HEK293 (cell line): ENCODE measurements at regions not wholly inside any gene's neighbourhood (a gene's known extent, or its start where the extent isn't known, plus 50 kb on each side); places are given as distances from the start of the nearest gene placed in this dataset.

Source experiments
- CTCF ChIA-PET: fragments of 350-600 bp; formaldehyde crosslinking; extraction: SDS; loops from one replicate; lab custom pipeline; 2021; ENCODE audit warnings: antibody characterized with exemption; lab: Yijun Ruan, JAX
- POLR2A ChIA-PET: fragments of 300-600 bp; formaldehyde crosslinking; extraction: SDS; loops from one replicate; lab custom pipeline; 2020; ENCODE audit warnings: antibody characterized with exemption, inconsistent platforms; lab: Yijun Ruan, JAX
- H3K27ac ChIP-seq: fragments of 200-500 bp; sonication (Bioruptor generic); 2 replicates; pipeline ENCODE4 v1.5.1; 2014; ENCODE audit warnings: low read depth, low read length, control low read depth, inconsistent platforms; ENCODE audit errors: extremely low read depth
- H3K36me3 ChIP-seq, 2 experiments: fragments of 200-500 bp in 1 of 2; sonication (Bioruptor generic) in 1 of 2; 1 replicate in 1 of 2; 2 replicates in 1 of 2; pipeline ENCODE4 v1.5.1; 2014 to 2017; ENCODE audit warnings: inconsistent platforms in 2 of 2, low read length in 2 of 2; ENCODE audit not compliant: control insufficient read depth in 2 of 2, insufficient read depth in 1 of 2
- H3K4me1 ChIP-seq: fragments of 200-500 bp; sonication (Bioruptor generic); 2 replicates; pipeline ENCODE4 v1.5.1; 2014; ENCODE audit warnings: mild to moderate bottlenecking, low read length, inconsistent platforms; ENCODE audit not compliant: control insufficient read depth, insufficient read depth
- H3K4me3 ChIP-seq: 2 replicates; pipeline ENCODE4 v1.5.1; 2011; ENCODE audit warnings: low read depth, mild to moderate bottlenecking, control low read depth, low read length, moderate library complexity
- H3K9me3 ChIP-seq: fragments of 200-500 bp; sonication (Bioruptor generic); 2 replicates; pipeline ENCODE4 v1.5.1; 2014; ENCODE audit warnings: low read depth, low read length, inconsistent platforms; ENCODE audit not compliant: control insufficient read depth, insufficient read depth
- KLF1 ChIP-seq: fragments of 450-650 bp; formaldehyde crosslinking; IDR thresholded peaks from 2 replicates; pipeline ENCODE4 v1.5.1; 2016; ENCODE audit warnings: missing biosample characterization, missing genetic modification characterization
- MYNN ChIP-seq: fragments of 450-650 bp; formaldehyde crosslinking; IDR thresholded peaks from 2 replicates; pipeline ENCODE4 v1.5.1; 2016; ENCODE audit warnings: missing biosample characterization, missing genetic modification characterization, borderline replicate concordance
- RBAK ChIP-seq: fragments of 450-650 bp; formaldehyde crosslinking; IDR thresholded peaks from 2 replicates; pipeline ENCODE4 v1.5.1; 2016; ENCODE audit warnings: missing biosample characterization, missing genetic modification characterization
- SCRT2 ChIP-seq: fragments of 450-650 bp; formaldehyde crosslinking; IDR thresholded peaks from 2 replicates; pipeline ENCODE4 v1.5.1; 2016; ENCODE audit warnings: missing biosample characterization, missing genetic modification characterization
- SP3 ChIP-seq: fragments of 450-650 bp; formaldehyde crosslinking; IDR thresholded peaks from 2 replicates; pipeline ENCODE4 v1.5.1; 2016; ENCODE audit warnings: missing biosample characterization, missing genetic modification characterization
- WT1 ChIP-seq: fragments of 450-650 bp; formaldehyde crosslinking; IDR thresholded peaks from 2 replicates; pipeline ENCODE4 v1.5.1; 2016; ENCODE audit warnings: missing biosample characterization, missing genetic modification characterization
- ZBTB20 ChIP-seq: fragments of 450-650 bp; formaldehyde crosslinking; IDR thresholded peaks from 2 replicates; pipeline ENCODE4 v1.5.1; 2016; ENCODE audit warnings: missing biosample characterization, missing genetic modification characterization
- ZNF140 ChIP-seq: fragments of 450-650 bp; formaldehyde crosslinking; IDR thresholded peaks from 2 replicates; pipeline ENCODE4 v1.5.1; 2016; ENCODE audit warnings: missing biosample characterization, missing genetic modification characterization
- ZNF157 ChIP-seq: fragments of 450-650 bp; formaldehyde crosslinking; IDR thresholded peaks from 2 replicates; pipeline ENCODE4 v1.5.1; 2016; ENCODE audit warnings: missing biosample characterization, missing genetic modification characterization
- ZNF174 ChIP-seq: fragments of 450-650 bp; formaldehyde crosslinking; IDR thresholded peaks from 2 replicates; pipeline ENCODE4 v1.5.0; 2017; ENCODE audit warnings: missing biosample characterization, mild to moderate bottlenecking, missing genetic modification characterization
- ZNF202 ChIP-seq: fragments of 450-650 bp; formaldehyde crosslinking; IDR thresholded peaks from 2 replicates; pipeline ENCODE4 v1.5.1; 2016; ENCODE audit warnings: missing biosample characterization, missing genetic modification characterization, borderline replicate concordance
- ZNF239 ChIP-seq: fragments of 450-650 bp; formaldehyde crosslinking; IDR thresholded peaks from 2 replicates; pipeline ENCODE4 v1.5.1; 2016; ENCODE audit warnings: missing biosample characterization, missing genetic modification characterization
- ZNF274 ChIP-seq, 2 experiments: fragments of 200-500 bp in 1 of 2; fragments of 450-650 bp in 1 of 2; sonication (Bioruptor generic) in 1 of 2; formaldehyde crosslinking in 1 of 2; IDR thresholded peaks; 2 replicates each; pipeline versions ENCODE4 v1.5.1 to v1.6.1; 2014 to 2016; ENCODE audit warnings: borderline replicate concordance in 1 of 2, inconsistent platforms in 1 of 2, low read length in 1 of 2, missing biosample characterization in 1 of 2, missing genetic modification characterization in 1 of 2
- ZNF335 ChIP-seq: fragments of 450-650 bp; formaldehyde crosslinking; conservative IDR thresholded peaks from 2 replicates; pipeline ENCODE4 v1.5.1; 2016; ENCODE audit warnings: missing biosample characterization, missing genetic modification characterization
- ZNF501 ChIP-seq: fragments of 450-650 bp; formaldehyde crosslinking; IDR thresholded peaks from 2 replicates; pipeline ENCODE4 v1.5.1; 2016; ENCODE audit warnings: missing biosample characterization, missing genetic modification characterization
- ZNF548 ChIP-seq: fragments of 450-650 bp; formaldehyde crosslinking; IDR thresholded peaks from 2 replicates; pipeline ENCODE4 v1.5.1; 2016; ENCODE audit warnings: missing biosample characterization, missing genetic modification characterization
- ZNF571 ChIP-seq: fragments of 450-650 bp; formaldehyde crosslinking; IDR thresholded peaks from 2 replicates; pipeline ENCODE4 v1.5.0; 2017; ENCODE audit warnings: missing biosample characterization, missing genetic modification characterization
- ZNF701 ChIP-seq: fragments of 450-650 bp; formaldehyde crosslinking; IDR thresholded peaks from 2 replicates; pipeline ENCODE4 v1.5.1; 2016; ENCODE audit warnings: missing biosample characterization, missing genetic modification characterization
- ZNF76 ChIP-seq: fragments of 450-650 bp; formaldehyde crosslinking; IDR thresholded peaks from 2 replicates; pipeline ENCODE4; 2016; ENCODE audit warnings: low read depth, missing biosample characterization, missing genetic modification characterization, borderline replicate concordance
- ZNF768 ChIP-seq: fragments of 450-650 bp; formaldehyde crosslinking; IDR thresholded peaks from 2 replicates; pipeline ENCODE4 v1.5.1; 2018; ENCODE audit warnings: missing biosample characterization, mild to moderate bottlenecking, missing genetic modification characterization
- ZXDB ChIP-seq: fragments of 450-650 bp; formaldehyde crosslinking; IDR thresholded peaks from 2 replicates; pipeline ENCODE4 v1.5.1; 2016; ENCODE audit warnings: missing biosample characterization, missing genetic modification characterization
- TF ChIP-seq, protein P1 (sequence below): fragments of 450-650 bp; formaldehyde crosslinking; IDR thresholded peaks from 2 replicates; pipeline ENCODE4 v1.5.1; 2016; ENCODE audit warnings: missing biosample characterization, missing genetic modification characterization
- TF ChIP-seq, protein P2 (sequence below): fragments of 450-650 bp; formaldehyde crosslinking; IDR thresholded peaks from 2 replicates; pipeline ENCODE4 v1.5.1; 2016; ENCODE audit warnings: missing biosample characterization, missing genetic modification characterization
- TF ChIP-seq, protein P3 (sequence below): fragments of 450-650 bp; formaldehyde crosslinking; IDR thresholded peaks from 2 replicates; pipeline ENCODE4 v1.5.1; 2016; ENCODE audit warnings: missing biosample characterization, missing genetic modification characterization
- TF ChIP-seq, protein P4 (sequence below): fragments of 450-650 bp; formaldehyde crosslinking; IDR thresholded peaks from 2 replicates; pipeline ENCODE4 v1.5.1; 2017; ENCODE audit warnings: missing biosample characterization, missing genetic modification characterization

DNA sequence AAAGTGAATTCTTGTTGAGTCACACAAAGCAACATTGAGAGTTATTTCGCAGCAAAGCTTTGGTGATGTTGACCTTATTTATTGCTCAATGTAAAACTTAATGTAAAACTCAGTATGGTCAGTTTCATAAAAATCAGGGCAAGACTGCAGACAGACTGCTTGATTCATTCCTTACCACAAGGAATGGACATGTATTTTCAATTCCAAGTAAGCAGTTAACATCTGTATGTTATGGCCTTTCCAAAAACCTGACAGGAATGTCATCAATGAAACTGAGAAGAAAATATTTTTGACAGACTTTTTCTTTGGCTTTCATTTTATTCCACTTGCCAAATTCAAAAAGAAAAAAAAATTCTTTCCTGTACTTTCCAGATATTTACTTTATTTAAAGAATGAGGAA lies 488.3 kb downstream of the ANKRD50 start (continued):
- TF ChIP-seq, protein P1, sequence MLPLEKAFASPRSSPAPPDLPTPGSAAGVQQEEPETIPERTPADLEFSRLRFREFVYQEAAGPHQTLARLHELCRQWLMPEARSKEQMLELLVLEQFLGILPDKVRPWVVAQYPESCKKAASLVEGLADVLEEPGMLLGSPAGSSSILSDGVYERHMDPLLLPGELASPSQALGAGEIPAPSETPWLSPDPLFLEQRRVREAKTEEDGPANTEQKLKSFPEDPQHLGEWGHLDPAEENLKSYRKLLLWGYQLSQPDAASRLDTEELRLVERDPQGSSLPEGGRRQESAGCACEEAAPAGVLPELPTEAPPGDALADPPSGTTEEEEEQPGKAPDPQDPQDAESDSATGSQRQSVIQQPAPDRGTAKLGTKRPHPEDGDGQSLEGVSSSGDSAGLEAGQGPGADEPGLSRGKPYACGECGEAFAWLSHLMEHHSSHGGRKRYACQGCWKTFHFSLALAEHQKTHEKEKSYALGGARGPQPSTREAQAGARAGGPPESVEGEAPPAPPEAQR, result no peak
- TF ChIP-seq ZXDB (no peak), ZNF548 (no peak), ZNF274 (IDR thresholded peaks at IDR 0.05; ENCODE audit: low read length) (no peak), ZNF274 (tag by site-specific recombination; IDR thresholded peaks at IDR 0.05; ENCODE audit: borderline replicate concordance) (no peak), SP3 (tag by site-specific recombination) (no peak)

DNA sequence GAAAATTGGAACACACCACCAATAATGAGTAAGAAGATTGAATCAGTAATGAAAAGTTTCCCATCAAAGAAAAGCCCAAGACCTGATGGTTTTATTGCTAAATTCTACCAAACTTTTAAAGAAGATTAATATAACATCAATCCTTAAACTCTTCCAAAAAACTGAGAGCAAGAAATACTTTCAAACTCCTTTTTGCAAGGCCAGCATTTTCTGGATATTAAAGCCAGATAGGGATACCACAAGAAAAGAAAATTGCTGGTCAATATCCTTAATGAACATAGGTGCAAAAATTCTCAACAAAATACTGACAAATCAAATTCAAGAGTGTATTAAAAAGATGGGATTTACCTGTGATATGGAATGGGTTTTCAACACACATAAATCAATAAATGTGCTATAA lies 484.6 kb downstream of the ANKRD50 start:
- Histone ChIP-seq H3K4me3 (no peak overlapping the region), H3K27ac (no peak overlapping the region), H3K4me1 (no peaks in the 10 kb centered on the region), H3K9me3 (no peaks in the 10 kb centered on the region), H3K36me3 (no peaks in the 10 kb centered on the region)
- ChIA-PET CTCF (no interaction called here), POLR2A (no interaction called here)
- TF ChIP-seq ZNF76 (no peak), RBAK (tag by site-specific recombination) (no peak), KLF1 (tag by site-specific recombination) (no peak), ZNF501 (tag by site-specific recombination) (no peak), ZBTB20 (tag by site-specific recombination) (no peak), ZNF140 (tag by site-specific recombination) (no peak), ZNF202 (tag by site-specific recombination) (no peak), SCRT2 (no peak), ZNF571 (tag by site-specific recombination) (no peak), WT1 (no peak), ZNF239 (tag by site-specific recombination) (no peak), ZNF174 (no peak)
- TF ChIP-seq, protein P2, sequence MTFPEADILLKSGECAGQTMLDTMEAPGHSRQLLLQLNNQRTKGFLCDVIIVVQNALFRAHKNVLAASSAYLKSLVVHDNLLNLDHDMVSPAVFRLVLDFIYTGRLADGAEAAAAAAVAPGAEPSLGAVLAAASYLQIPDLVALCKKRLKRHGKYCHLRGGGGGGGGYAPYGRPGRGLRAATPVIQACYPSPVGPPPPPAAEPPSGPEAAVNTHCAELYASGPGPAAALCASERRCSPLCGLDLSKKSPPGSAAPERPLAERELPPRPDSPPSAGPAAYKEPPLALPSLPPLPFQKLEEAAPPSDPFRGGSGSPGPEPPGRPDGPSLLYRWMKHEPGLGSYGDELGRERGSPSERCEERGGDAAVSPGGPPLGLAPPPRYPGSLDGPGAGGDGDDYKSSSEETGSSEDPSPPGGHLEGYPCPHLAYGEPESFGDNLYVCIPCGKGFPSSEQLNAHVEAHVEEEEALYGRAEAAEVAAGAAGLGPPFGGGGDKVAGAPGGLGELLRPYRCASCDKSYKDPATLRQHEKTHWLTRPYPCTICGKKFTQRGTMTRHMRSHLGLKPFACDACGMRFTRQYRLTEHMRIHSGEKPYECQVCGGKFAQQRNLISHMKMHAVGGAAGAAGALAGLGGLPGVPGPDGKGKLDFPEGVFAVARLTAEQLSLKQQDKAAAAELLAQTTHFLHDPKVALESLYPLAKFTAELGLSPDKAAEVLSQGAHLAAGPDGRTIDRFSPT (tag by site-specific recombination), result no peak
- TF ChIP-seq, protein P3, sequence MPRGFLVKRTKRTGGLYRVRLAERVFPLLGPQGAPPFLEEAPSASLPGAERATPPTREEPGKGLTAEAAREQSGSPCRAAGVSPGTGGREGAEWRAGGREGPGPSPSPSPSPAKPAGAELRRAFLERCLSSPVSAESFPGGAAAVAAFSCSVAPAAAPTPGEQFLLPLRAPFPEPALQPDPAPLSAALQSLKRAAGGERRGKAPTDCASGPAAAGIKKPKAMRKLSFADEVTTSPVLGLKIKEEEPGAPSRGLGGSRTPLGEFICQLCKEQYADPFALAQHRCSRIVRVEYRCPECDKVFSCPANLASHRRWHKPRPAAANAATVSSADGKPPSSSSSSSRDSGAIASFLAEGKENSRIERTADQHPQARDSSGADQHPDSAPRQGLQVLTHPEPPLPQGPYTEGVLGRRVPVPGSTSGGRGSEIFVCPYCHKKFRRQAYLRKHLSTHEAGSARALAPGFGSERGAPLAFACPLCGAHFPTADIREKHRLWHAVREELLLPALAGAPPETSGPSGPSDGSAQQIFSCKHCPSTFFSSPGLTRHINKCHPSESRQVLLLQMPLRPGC (tag by site-specific recombination), result no peak

DNA sequence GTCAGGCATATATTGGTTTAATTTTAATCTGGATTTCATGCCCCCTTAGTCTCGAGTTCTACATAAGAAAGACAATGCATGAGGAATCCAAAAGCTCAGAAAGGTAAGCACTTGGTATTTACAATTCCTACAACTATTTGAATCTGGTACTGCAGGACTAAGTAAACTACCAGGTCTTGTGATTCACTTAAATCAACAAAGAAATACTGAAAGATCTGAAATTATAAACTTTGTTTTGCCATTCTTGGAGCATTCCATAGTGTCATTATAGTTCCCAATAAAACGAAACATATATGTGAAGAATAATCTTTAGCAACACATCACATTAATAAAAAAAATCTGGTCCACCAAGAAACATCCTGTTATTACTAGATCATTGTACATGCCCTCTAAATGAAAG lies 482.3 kb downstream of the ANKRD50 start:
- TF ChIP-seq SCRT2, result no peak
- no peak for TF ChIP-seq ZNF701 (tag by site-specific recombination)
- no peak for TF ChIP-seq ZNF335 (tag by site-specific recombination)
- no peak for TF ChIP-seq MYNN (tag by site-specific recombination)
- TF ChIP-seq, protein P4, sequence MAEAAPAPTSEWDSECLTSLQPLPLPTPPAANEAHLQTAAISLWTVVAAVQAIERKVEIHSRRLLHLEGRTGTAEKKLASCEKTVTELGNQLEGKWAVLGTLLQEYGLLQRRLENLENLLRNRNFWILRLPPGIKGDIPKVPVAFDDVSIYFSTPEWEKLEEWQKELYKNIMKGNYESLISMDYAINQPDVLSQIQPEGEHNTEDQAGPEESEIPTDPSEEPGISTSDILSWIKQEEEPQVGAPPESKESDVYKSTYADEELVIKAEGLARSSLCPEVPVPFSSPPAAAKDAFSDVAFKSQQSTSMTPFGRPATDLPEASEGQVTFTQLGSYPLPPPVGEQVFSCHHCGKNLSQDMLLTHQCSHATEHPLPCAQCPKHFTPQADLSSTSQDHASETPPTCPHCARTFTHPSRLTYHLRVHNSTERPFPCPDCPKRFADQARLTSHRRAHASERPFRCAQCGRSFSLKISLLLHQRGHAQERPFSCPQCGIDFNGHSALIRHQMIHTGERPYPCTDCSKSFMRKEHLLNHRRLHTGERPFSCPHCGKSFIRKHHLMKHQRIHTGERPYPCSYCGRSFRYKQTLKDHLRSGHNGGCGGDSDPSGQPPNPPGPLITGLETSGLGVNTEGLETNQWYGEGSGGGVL (tag by site-specific recombination), result no peak
- no peak for TF ChIP-seq ZNF768 (tag by site-specific recombination)
- TF ChIP-seq ZNF157 (tag by site-specific recombination), result no peak
- H3K27ac ChIP-seq, result no peak overlapping the region
- H3K4me1 ChIP-seq, result no peaks in the 10 kb centered on the region
- no peak overlapping the region for H3K4me3 ChIP-seq
- ChIA-PET CTCF (no interaction called here), POLR2A (no interaction called here)
- H3K36me3 ChIP-seq, result no peaks in the 10 kb centered on the region
- H3K9me3 ChIP-seq, result no peaks in the 10 kb centered on the region
